CD4-positive, alpha-beta T cell (primary cell): ENCODE measurements at regions not wholly inside any gene's neighbourhood (a gene's known extent, or its start where the extent isn't known, plus 50 kb on each side); places are given as distances from the start of the nearest gene placed in this dataset.
A peak's percentile ranks its signal among the peaks of the same experiment; 100 is the strongest.

Experiments
- ATAC-seq: fragments of 200-7000 bp; cut with Tn5 transposase; one replicate; pipeline ENCODE4 v1.10.0; 2022; ENCODE audit warnings: mild to moderate bottlenecking; ENCODE audit not compliant: poor library complexity
- CTCF ChIA-PET: fragments of 350-600 bp; sonication (Branson Sonifier 250); formaldehyde crosslinking; loops from one replicate; lab custom pipeline; 2021; ENCODE audit warnings: antibody characterized with exemption, inconsistent platforms; lab: Charles Lee
- POLR2A ChIA-PET: fragments of 350-600 bp; sonication (Branson Sonifier 250); formaldehyde crosslinking; loops from one replicate; lab custom pipeline; 2021; ENCODE audit warnings: antibody characterized with exemption, inconsistent platforms; lab: Charles Lee
- DNase-seq, 14 experiments: peaks; one replicate each; pipeline ENCODE4 v3.0.0-alpha.2; 2013 to 2020; ENCODE audit warnings: mixed read lengths in 2 of 14
- H3K27ac ChIP-seq, 2 donors: one replicate each; pipeline versions ENCODE4 v1.5.1 to v1.7.0; 2013; ENCODE audit warnings: low read length in 2 of 2, low read depth in 1 of 2, mild to moderate bottlenecking in 1 of 2
- H3K27me3 ChIP-seq, 2 experiments: 1 replicate in 1 of 2; 2 replicates in 1 of 2; pipeline versions ENCODE4 v1.6.1 to v1.7.0; 2013; ENCODE audit warnings: low read length in 2 of 2, control low read depth in 1 of 2, mild to moderate bottlenecking in 1 of 2, moderate library complexity in 1 of 2; ENCODE audit not compliant: insufficient read depth in 2 of 2, control insufficient read depth in 1 of 2
- H3K36me3 ChIP-seq: one replicate; pipeline ENCODE4 v1.6.1; 2013; ENCODE audit warnings: low read length, control low read depth; ENCODE audit not compliant: insufficient read depth
- H3K4me1 ChIP-seq: one replicate; pipeline ENCODE4 v1.6.1; 2013; ENCODE audit warnings: low read length, control low read depth; ENCODE audit not compliant: insufficient read depth
- H3K4me3 ChIP-seq: one replicate; pipeline ENCODE4 v1.5.1; 2013; ENCODE audit warnings: mild to moderate bottlenecking, low read length, moderate library complexity
- H3K9me3 ChIP-seq, 2 experiments: 1 replicate in 1 of 2; 2 replicates in 1 of 2; pipeline versions ENCODE4 v1.6.1 to v1.7.0; 2013; ENCODE audit warnings: low read length in 2 of 2, mild to moderate bottlenecking in 2 of 2, control low read depth in 1 of 2, moderate library complexity in 1 of 2; ENCODE audit not compliant: control insufficient read depth in 1 of 2, insufficient read depth in 1 of 2
- H3K27ac Mint-ChIP-seq: one replicate; pipeline ENCODE4 v1.8.0; 2020; ENCODE audit warnings: mixed read lengths
- H3K27me3 Mint-ChIP-seq: one replicate; pipeline ENCODE4 v1.8.0; 2021; ENCODE audit warnings: mixed read lengths
- H3K36me3 Mint-ChIP-seq: one replicate; pipeline ENCODE4 v1.8.0; 2021; ENCODE audit warnings: low read depth, mixed read lengths
- H3K4me1 Mint-ChIP-seq: one replicate; pipeline ENCODE4 v1.8.0; 2021; ENCODE audit warnings: low read depth, mixed read lengths
- H3K4me3 Mint-ChIP-seq: one replicate; pipeline ENCODE4 v1.8.0; 2020; ENCODE audit warnings: mild to moderate bottlenecking, mixed read lengths
- H3K9me3 Mint-ChIP-seq: one replicate; pipeline ENCODE4 v1.8.0; 2020; ENCODE audit warnings: mixed read lengths
- intact Hi-C, 2 experiments: fragments of 100-400 bp; cut with DNase I in 1 of 2; cut with micrococcal nuclease in 1 of 2; formaldehyde crosslinking; loops; one replicate each; pipeline versions ENCODE4 v1.15.1 to v1.9.0; 2023 to 2025; cut with DNase I, micrococcal nuclease
- TF ChIP-seq, protein P1 (sequence below): fragments of 200-600 bp; IDR thresholded peaks from one replicate; pipeline ENCODE4 v1.8.0; 2022; ENCODE audit warnings: antibody characterized with exemption, mild to moderate bottlenecking

DNA sequence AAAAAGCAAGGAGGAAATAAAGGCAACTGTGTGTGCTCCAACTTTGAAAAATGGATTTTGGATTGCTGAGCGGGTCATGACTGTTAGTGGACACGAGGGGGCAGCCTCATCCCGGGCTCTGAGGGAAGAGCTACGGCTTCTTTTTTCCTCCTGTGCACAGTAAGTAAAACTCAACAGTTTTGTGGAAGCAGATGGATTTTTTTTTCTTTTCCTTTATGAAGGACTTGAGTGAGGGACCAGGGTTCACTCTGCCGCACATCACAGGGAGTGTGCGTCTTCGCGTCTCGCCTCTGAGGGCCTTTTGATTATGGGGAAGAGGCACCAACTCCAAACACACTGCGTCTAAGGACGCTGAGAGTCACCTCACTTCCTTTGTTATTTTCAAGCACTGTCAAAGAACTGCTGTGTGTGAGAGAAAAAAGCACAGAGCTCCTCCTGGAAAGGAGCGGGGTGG is 80.3 kb upstream of the GOT2 start:
- Mint-ChIP-seq H3K4me1 (peaks cover 6% of the 10 kb centered on the region), H3K36me3 (no peaks in the 10 kb centered on the region), H3K27me3 (peaks cover 8% of the 10 kb centered on the region), H3K4me3 (peak overlapping the region; percentile 79), H3K27ac (no peak overlapping the region), H3K9me3 (no peaks in the 10 kb centered on the region)
- Histone ChIP-seq H3K4me1 (no peaks in the 10 kb centered on the region), H3K36me3 (no peaks in the 10 kb centered on the region), H3K4me3 (peak overlapping the region; percentile 24), H3K27me3 (no peaks in the 10 kb centered on the region), H3K9me3 (no peaks in the 10 kb centered on the region), H3K27ac (no peak overlapping the region)
- POLR2A ChIA-PET: no interaction called here
- TF ChIP-seq, protein P1, sequence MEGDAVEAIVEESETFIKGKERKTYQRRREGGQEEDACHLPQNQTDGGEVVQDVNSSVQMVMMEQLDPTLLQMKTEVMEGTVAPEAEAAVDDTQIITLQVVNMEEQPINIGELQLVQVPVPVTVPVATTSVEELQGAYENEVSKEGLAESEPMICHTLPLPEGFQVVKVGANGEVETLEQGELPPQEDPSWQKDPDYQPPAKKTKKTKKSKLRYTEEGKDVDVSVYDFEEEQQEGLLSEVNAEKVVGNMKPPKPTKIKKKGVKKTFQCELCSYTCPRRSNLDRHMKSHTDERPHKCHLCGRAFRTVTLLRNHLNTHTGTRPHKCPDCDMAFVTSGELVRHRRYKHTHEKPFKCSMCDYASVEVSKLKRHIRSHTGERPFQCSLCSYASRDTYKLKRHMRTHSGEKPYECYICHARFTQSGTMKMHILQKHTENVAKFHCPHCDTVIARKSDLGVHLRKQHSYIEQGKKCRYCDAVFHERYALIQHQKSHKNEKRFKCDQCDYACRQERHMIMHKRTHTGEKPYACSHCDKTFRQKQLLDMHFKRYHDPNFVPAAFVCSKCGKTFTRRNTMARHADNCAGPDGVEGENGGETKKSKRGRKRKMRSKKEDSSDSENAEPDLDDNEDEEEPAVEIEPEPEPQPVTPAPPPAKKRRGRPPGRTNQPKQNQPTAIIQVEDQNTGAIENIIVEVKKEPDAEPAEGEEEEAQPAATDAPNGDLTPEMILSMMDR: peak; percentile 75
- intact Hi-C loops: no loop called here
- DNase-seq (peak in 10 of 14 experiments; percentile 1 to 51 (median 6)), ATAC-seq (peak; percentile 57)
- CTCF ChIA-PET: interaction anchor here (0.6 to 1.0 kb wide), 3 partner anchors 10 to 212 kb away, joined by 3 to 5 read pairs (median 3); no protein-coding TSS in a partner anchor

GRCh38 chr16:58809213-58809612 is 75.1 kb upstream of the GOT2 start:
- no peaks in the 10 kb centered on the region for H3K4me1 ChIP-seq
- ATAC-seq: no peak
- CTCF ChIA-PET: no interaction called here

GRCh38 chr16:58807276-58807675 is 73.2 kb upstream of the GOT2 start:
- H3K4me3 Mint-ChIP-seq: no peak overlapping the region
- Histone ChIP-seq H3K27me3 (peaks cover 3 to 4% of the 10 kb centered on the region in 2 experiments), H3K27ac (no peak overlapping the region), H3K9me3 (peaks cover 2 to 6% of the 10 kb centered on the region in 2 experiments), H3K36me3 (no peaks in the 10 kb centered on the region), H3K4me1 (no peaks in the 10 kb centered on the region), H3K4me3 (no peak overlapping the region)
- POLR2A ChIA-PET: no interaction called here
- CTCF ChIA-PET: no interaction called here
- H3K4me1 Mint-ChIP-seq: no peaks in the 10 kb centered on the region
- TF ChIP-seq, protein P1: no peak
- H3K9me3 Mint-ChIP-seq: peaks cover 13% of the 10 kb centered on the region
- DNase-seq (no peak), ATAC-seq (no peak)
- peaks cover 35% of the 10 kb centered on the region for H3K27me3 Mint-ChIP-seq
- H3K36me3 Mint-ChIP-seq: no peaks in the 10 kb centered on the region
- intact Hi-C loops: no loop called here
- H3K27ac Mint-ChIP-seq: no peak overlapping the region

More at GRCh38 chr16:58809213-58809612, 75.1 kb upstream of the GOT2 start:
- H3K36me3 Mint-ChIP-seq: no peaks in the 10 kb centered on the region
- intact Hi-C loops: no loop called here
- TF ChIP-seq, protein P1: no peak
- H3K4me1 Mint-ChIP-seq: peaks cover 2% of the 10 kb centered on the region
- H3K9me3 Mint-ChIP-seq: peaks cover 8% of the 10 kb centered on the region
- Histone ChIP-seq H3K4me3 (no peak overlapping the region), H3K27me3 (peaks cover 3 to 4% of the 10 kb centered on the region in 2 experiments), H3K9me3 (peaks cover 0 to 6% of the 10 kb centered on the region in 2 experiments), H3K36me3 (no peaks in the 10 kb centered on the region), H3K27ac (no peak overlapping the region)
- H3K27me3 Mint-ChIP-seq: peaks cover 32% of the 10 kb centered on the region
- POLR2A ChIA-PET: no interaction called here
- H3K4me3 Mint-ChIP-seq: no peak overlapping the region
- no peak overlapping the region for H3K27ac Mint-ChIP-seq
- DNase-seq: no peak
